GM21576 (cell line): ENCODE measurements at regions not wholly inside any gene's neighbourhood (a gene's known extent, or its start where the extent isn't known, plus 50 kb on each side); places are given as distances from the start of the nearest gene placed in this dataset.
A peak's percentile ranks its signal among the peaks of the same experiment; 100 is the strongest.
"Not testable (repeated sequence)": the region's sequence is repeated elsewhere in the genome, so short reads cannot be mapped to it uniquely, and the experiment has no call there.

Source experiments
- ATAC-seq: cut with Tn5 transposase; IDR thresholded peaks from one replicate; pipeline ENCODE4 v1.9.1; 2021; ENCODE audit warnings: mild to moderate bottlenecking, moderate library complexity; ENCODE audit not compliant: unreplicated experiment

- no peak for ATAC-seq
Measured at GRCh38 chr16:17945080-17945601, 391.4 kb downstream of the NPIPA8 start.

GRCh38 chr16:17944345-17944744 lies 392.2 kb downstream of the NPIPA8 start:
- ATAC-seq: no peak

- no peak for ATAC-seq
Measured at GRCh38 chr16:17942067-17942466, 394.5 kb downstream of the NPIPA8 start.

- ATAC-seq: no peak
Measured at GRCh38 chr16:17940584-17941364, 395.8 kb downstream of the NPIPA8 start.

- ATAC-seq: peak; percentile 69
Measured at GRCh38 chr16:17939723-17940122, 396.8 kb downstream of the NPIPA8 start.

- ATAC-seq: peak; percentile 54
Measured at GRCh38 chr16:17939122-17939536, 397.4 kb downstream of the NPIPA8 start.

GRCh38 chr16:17938546-17938945 lies 398.0 kb downstream of the NPIPA8 start:
- no peak for ATAC-seq

GRCh38 chr16:17936766-17937402 lies 399.7 kb downstream of the NPIPA8 start:
- no peak for ATAC-seq

GRCh38 chr16:17930280-17930679 lies 406.3 kb downstream of the NPIPA8 start:
- ATAC-seq: no peak

GRCh38 chr16:17926866-17927399 lies 409.6 kb downstream of the NPIPA8 start:
- no peak for ATAC-seq

GRCh38 chr16:17926461-17926860 lies 410.1 kb downstream of the NPIPA8 start:
- no peak for ATAC-seq

- no peak for ATAC-seq
Measured at GRCh38 chr16:17925761-17926160, 410.8 kb downstream of the NPIPA8 start.

GRCh38 chr16:17921357-17921978 lies 415.1 kb downstream of the NPIPA8 start:
- ATAC-seq: no peak

- no peak for ATAC-seq
Measured at GRCh38 chr16:17917316-17918019, 419.1 kb downstream of the NPIPA8 start.

- ATAC-seq: no peak
Measured at GRCh38 chr16:17915791-17916190, 420.7 kb downstream of the NPIPA8 start.

- no peak for ATAC-seq
Measured at GRCh38 chr16:17914168-17914567, 422.4 kb downstream of the NPIPA8 start.

- not testable (repeated sequence) for ATAC-seq
Measured at GRCh38 chr16:17911578-17911977, 425.0 kb downstream of the NPIPA8 start.

GRCh38 chr16:17906626-17907025 lies 429.9 kb downstream of the NPIPA8 start:
- not testable (repeated sequence) for ATAC-seq

GRCh38 chr16:17901309-17901708 lies 430.5 kb upstream of the XYLT1 start:
- ATAC-seq: no peak

- ATAC-seq: no peak
Measured at GRCh38 chr16:17899141-17899540, 428.4 kb upstream of the XYLT1 start.

GRCh38 chr16:17887963-17888362 lies 417.2 kb upstream of the XYLT1 start:
- no peak for ATAC-seq
